Naive B cell (primary cell): ENCODE measurements at regions not wholly inside any gene's neighbourhood (a gene's known extent, or its start where the extent isn't known, plus 50 kb on each side); places are given as distances from the start of the nearest gene placed in this dataset.

ENCODE experiments used
- ATAC-seq, 2 donors: fragments of 150-1000 bp; cut with Tn5 transposase; 2 replicates each; pipeline ENCODE4 v1.10.0; 2021; ENCODE audit warnings: low read depth in 2 of 2, mild to moderate bottlenecking in 2 of 2, moderate library complexity in 2 of 2
- DNase-seq: peaks from one replicate; pipeline ENCODE4 v3.0.0; 2022
- H3K27ac Mint-ChIP-seq, 6 donors: one replicate each; pipeline ENCODE4 v1.8.0; 2020 to 2022; ENCODE audit warnings: mild to moderate bottlenecking in 6 of 6, mixed read lengths in 6 of 6, moderate library complexity in 5 of 6, inconsistent platforms in 2 of 6
- H3K27me3 Mint-ChIP-seq, 3 donors: one replicate each; pipeline ENCODE4 v1.8.0; 2021 to 2022; ENCODE audit warnings: mixed read lengths in 3 of 3, mild to moderate bottlenecking in 1 of 3
- H3K36me3 Mint-ChIP-seq, 2 donors: one replicate each; pipeline ENCODE4 v1.8.0; 2020 to 2022; ENCODE audit warnings: mixed read lengths in 2 of 2, inconsistent platforms in 1 of 2, mild to moderate bottlenecking in 1 of 2
- H3K4me1 Mint-ChIP-seq, 3 donors: one replicate each; pipeline ENCODE4 v1.8.0; 2020 to 2022; ENCODE audit warnings: mixed read lengths in 3 of 3, inconsistent platforms in 1 of 3, mild to moderate bottlenecking in 1 of 3, moderate library complexity in 1 of 3
- H3K4me3 Mint-ChIP-seq, 8 donors: one replicate each; pipeline ENCODE4 v1.8.0; 2020 to 2022; ENCODE audit warnings: mild to moderate bottlenecking in 8 of 8, mixed read lengths in 8 of 8, moderate library complexity in 8 of 8, inconsistent platforms in 2 of 8
- H3K9me3 Mint-ChIP-seq, 7 donors: one replicate each; pipeline ENCODE4 v1.8.0; 2020 to 2022; ENCODE audit warnings: mixed read lengths in 7 of 7, mild to moderate bottlenecking in 5 of 7, inconsistent platforms in 2 of 7, moderate library complexity in 1 of 7

GRCh38 chr5:30928956-30929355 is 264.5 kb upstream of the CDH6 start:
- Mint-ChIP-seq H3K9me3 (peaks cover 0 to 15% (median 3%) of the 10 kb centered on the region in 7 donors), H3K36me3 (no peaks in the 10 kb centered on the region), H3K27ac (no peak overlapping the region), H3K27me3 (no peaks in the 10 kb centered on the region), H3K4me3 (no peak overlapping the region), H3K4me1 (no peaks in the 10 kb centered on the region)
- no peak for ATAC-seq
- DNase-seq, result no peak

GRCh38 chr5:30926218-30926617 is 267.3 kb upstream of the CDH6 start:
- no peaks in the 10 kb centered on the region for H3K4me1 Mint-ChIP-seq
- peaks cover 0 to 23% (median 4%) of the 10 kb centered on the region in 7 donors for H3K9me3 Mint-ChIP-seq
- H3K27me3 Mint-ChIP-seq, result no peaks in the 10 kb centered on the region
- H3K36me3 Mint-ChIP-seq, result no peaks in the 10 kb centered on the region
- no peak for ATAC-seq
- H3K27ac Mint-ChIP-seq, result no peak overlapping the region
- DNase-seq, result no peak
- H3K4me3 Mint-ChIP-seq, result no peak overlapping the region

- ATAC-seq (no peak), DNase-seq (no peak)
- Mint-ChIP-seq H3K36me3 (no peaks in the 10 kb centered on the region), H3K4me3 (no peak overlapping the region), H3K27ac (no peak overlapping the region), H3K4me1 (no peaks in the 10 kb centered on the region), H3K9me3 (peaks cover 0 to 28% (median 3%) of the 10 kb centered on the region in 7 donors), H3K27me3 (no peaks in the 10 kb centered on the region)
Observed at GRCh38 chr5:30921388-30921787, 272.1 kb upstream of the CDH6 start.

DNA sequence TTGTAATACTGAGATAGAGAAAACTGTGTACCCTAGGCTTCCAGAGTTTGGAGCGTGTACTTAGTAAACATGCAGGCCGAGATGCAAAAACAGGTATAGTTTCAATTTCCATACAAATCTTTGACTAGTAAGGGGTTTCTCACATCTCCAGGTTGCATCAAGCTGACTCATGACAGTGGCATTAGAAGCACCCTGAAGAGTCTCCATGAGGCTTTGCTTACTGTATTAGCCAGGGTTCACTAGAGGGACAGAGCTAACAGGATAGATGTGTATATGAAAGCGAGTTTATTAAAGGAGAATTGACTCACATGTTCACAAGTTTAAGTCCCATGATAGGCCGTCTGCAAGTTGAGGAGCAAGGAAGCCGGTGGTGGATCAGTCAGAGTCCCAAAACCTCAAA is 275.3 kb upstream of the CDH6 start:
- Mint-ChIP-seq H3K36me3 (no peaks in the 10 kb centered on the region), H3K4me3 (no peak overlapping the region), H3K27me3 (no peaks in the 10 kb centered on the region), H3K9me3 (peaks cover 0 to 17% (median 3%) of the 10 kb centered on the region in 7 donors), H3K4me1 (no peaks in the 10 kb centered on the region), H3K27ac (no peak overlapping the region)
- ATAC-seq (no peak), DNase-seq (no peak)

DNA sequence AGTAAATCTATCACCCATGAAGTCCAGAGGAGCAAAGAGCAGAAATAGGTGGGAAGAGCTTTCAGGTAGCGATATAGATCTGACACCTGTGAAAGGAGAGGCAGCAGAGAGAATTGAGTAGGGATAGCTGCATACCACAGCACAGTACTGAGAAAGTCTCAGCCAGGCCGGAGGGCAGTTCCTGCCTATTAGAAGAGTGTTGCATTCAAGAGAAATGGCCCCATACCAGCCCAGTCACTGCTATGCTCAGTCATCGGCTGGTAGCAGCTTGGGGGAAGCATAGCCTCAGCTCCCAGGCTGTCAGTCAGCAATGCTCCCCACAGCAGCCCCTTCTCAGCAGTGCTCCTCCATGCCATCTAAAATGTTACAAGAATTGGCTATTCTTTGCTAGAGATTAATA is 285.1 kb upstream of the CDH6 start:
- Mint-ChIP-seq H3K4me3 (no peak overlapping the region), H3K27me3 (no peaks in the 10 kb centered on the region), H3K9me3 (peaks cover 0 to 12% (median 5%) of the 10 kb centered on the region in 7 donors), H3K4me1 (no peaks in the 10 kb centered on the region), H3K36me3 (no peaks in the 10 kb centered on the region), H3K27ac (peak overlapping the region in 1 of 6 donors; percentile 23)
- ATAC-seq (no peak), DNase-seq (no peak)

GRCh38 chr5:30900367-30900766 is 293.1 kb upstream of the CDH6 start:
- no peaks in the 10 kb centered on the region for H3K36me3 Mint-ChIP-seq
- no peaks in the 10 kb centered on the region for H3K4me1 Mint-ChIP-seq
- no peak overlapping the region for H3K27ac Mint-ChIP-seq
- no peaks in the 10 kb centered on the region for H3K27me3 Mint-ChIP-seq
- ATAC-seq, result no peak
- no peak for DNase-seq
- H3K9me3 Mint-ChIP-seq, result peaks cover 0 to 14% (median 3%) of the 10 kb centered on the region in 7 donors
- H3K4me3 Mint-ChIP-seq, result no peak overlapping the region

- H3K27ac Mint-ChIP-seq, result no peak overlapping the region
- DNase-seq (no peak), ATAC-seq (no peak)
- H3K9me3 Mint-ChIP-seq, result peaks cover 0 to 18% (median 3%) of the 10 kb centered on the region in 7 donors
- no peaks in the 10 kb centered on the region for H3K27me3 Mint-ChIP-seq
- no peak overlapping the region for H3K4me3 Mint-ChIP-seq
- H3K4me1 Mint-ChIP-seq, result no peaks in the 10 kb centered on the region
- no peaks in the 10 kb centered on the region for H3K36me3 Mint-ChIP-seq
Observed at GRCh38 chr5:30894811-30895210, 298.7 kb upstream of the CDH6 start.

GRCh38 chr5:30891660-30892059 is 301.8 kb upstream of the CDH6 start:
- no peaks in the 10 kb centered on the region for H3K27me3 Mint-ChIP-seq
- ATAC-seq (no peak), DNase-seq (no peak)
- no peaks in the 10 kb centered on the region for H3K4me1 Mint-ChIP-seq
- no peak overlapping the region for H3K27ac Mint-ChIP-seq
- H3K4me3 Mint-ChIP-seq, result no peak overlapping the region
- H3K36me3 Mint-ChIP-seq, result no peaks in the 10 kb centered on the region
- H3K9me3 Mint-ChIP-seq, result peaks cover 0 to 9% (median 4%) of the 10 kb centered on the region in 7 donors

- ATAC-seq (no peak), DNase-seq (no peak)
- Mint-ChIP-seq H3K27me3 (no peaks in the 10 kb centered on the region), H3K4me3 (no peak overlapping the region), H3K27ac (peak overlapping the region in 1 of 6 donors; percentile 62), H3K9me3 (peaks cover 0 to 7% (median 3%) of the 10 kb centered on the region in 7 donors), H3K36me3 (no peaks in the 10 kb centered on the region), H3K4me1 (no peaks in the 10 kb centered on the region)
Observed at GRCh38 chr5:30890377-30890776, 303.1 kb upstream of the CDH6 start.

- Mint-ChIP-seq H3K4me3 (no peak overlapping the region), H3K36me3 (no peaks in the 10 kb centered on the region), H3K27me3 (no peaks in the 10 kb centered on the region), H3K9me3 (peaks cover 0 to 24% (median 11%) of the 10 kb centered on the region in 7 donors), H3K4me1 (no peaks in the 10 kb centered on the region), H3K27ac (no peak overlapping the region)
- ATAC-seq (no peak), DNase-seq (no peak)
Observed at GRCh38 chr5:30880514-30880913, 313.0 kb upstream of the CDH6 start.

DNA sequence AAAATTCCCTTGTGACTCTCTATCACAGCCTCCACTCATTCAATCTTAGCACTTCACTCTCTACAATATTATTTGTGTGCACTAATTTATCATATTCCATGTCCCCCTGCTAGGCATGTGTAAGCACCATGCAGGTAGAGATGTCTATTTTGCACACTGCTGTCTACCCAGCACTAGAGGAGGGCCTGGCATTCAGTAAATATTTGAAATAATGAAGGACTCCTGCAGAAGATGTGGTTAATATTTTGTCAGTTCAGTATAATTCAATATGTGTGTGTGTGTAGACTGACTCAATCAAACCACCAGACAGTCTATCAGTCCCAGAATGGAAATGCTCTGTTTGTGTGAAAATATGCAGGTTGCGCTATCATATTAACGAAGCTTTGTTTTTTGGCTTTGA is 313.6 kb upstream of the CDH6 start:
- DNase-seq (no peak), ATAC-seq (no peak)
- no peaks in the 10 kb centered on the region for H3K4me1 Mint-ChIP-seq
- no peak overlapping the region for H3K27ac Mint-ChIP-seq
- no peaks in the 10 kb centered on the region for H3K27me3 Mint-ChIP-seq
- H3K36me3 Mint-ChIP-seq, result no peaks in the 10 kb centered on the region
- no peak overlapping the region for H3K4me3 Mint-ChIP-seq
- peaks cover 0 to 20% (median 11%) of the 10 kb centered on the region in 7 donors for H3K9me3 Mint-ChIP-seq

GRCh38 chr5:30878746-30879145 is 314.7 kb upstream of the CDH6 start:
- no peak for ATAC-seq
- no peaks in the 10 kb centered on the region for H3K36me3 Mint-ChIP-seq
- peaks cover 0 to 17% (median 4%) of the 10 kb centered on the region in 7 donors for H3K9me3 Mint-ChIP-seq
- H3K4me1 Mint-ChIP-seq, result no peaks in the 10 kb centered on the region
- H3K27me3 Mint-ChIP-seq, result no peaks in the 10 kb centered on the region
- no peak for DNase-seq
- H3K27ac Mint-ChIP-seq, result no peak overlapping the region
- H3K4me3 Mint-ChIP-seq, result no peak overlapping the region

GRCh38 chr5:30878296-30878695 is 315.2 kb upstream of the CDH6 start:
- DNase-seq (no peak), ATAC-seq (no peak)
- Mint-ChIP-seq H3K27ac (no peak overlapping the region), H3K27me3 (no peaks in the 10 kb centered on the region), H3K36me3 (no peaks in the 10 kb centered on the region), H3K4me3 (no peak overlapping the region), H3K4me1 (no peaks in the 10 kb centered on the region), H3K9me3 (peaks cover 0 to 15% (median 4%) of the 10 kb centered on the region in 7 donors)

DNA sequence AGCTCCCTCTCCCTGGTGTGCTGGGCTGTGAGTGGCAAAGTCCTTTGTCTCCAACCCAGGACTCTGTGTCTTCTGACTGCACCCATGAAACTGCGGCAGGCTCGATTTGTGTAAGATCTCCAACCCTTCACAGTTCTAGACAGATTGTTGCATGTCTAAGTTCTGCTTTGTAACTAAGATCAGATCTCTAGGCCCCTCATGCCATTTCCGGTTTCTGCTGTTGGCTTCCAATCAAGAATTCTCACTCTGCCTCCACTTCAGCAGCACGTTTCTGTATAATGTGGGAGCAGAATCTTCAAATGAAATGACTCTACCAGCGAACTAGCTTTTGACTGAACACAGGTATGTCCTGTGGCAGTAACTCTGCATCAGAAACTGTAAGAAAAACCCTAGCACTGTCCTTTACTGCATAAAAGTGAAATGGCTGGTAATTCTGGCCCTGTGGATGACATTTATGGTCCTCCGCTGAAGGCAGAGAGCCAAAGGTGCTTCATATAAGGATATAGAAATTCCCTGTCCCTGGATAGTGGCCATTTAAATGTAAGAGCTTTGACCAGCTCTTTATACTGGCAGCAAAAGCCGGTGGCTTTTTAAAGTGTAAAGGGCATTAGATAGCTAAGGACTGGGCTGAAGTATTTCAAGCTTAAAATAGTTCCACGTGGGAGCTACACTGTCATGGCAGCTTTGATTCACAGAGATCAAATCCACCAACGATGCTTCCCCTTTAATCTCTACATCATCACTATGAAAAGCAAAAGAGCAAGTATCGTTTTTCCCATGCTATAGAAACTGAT is 319.0 kb upstream of the CDH6 start:
- Mint-ChIP-seq H3K9me3 (peaks cover 0 to 15% (median 5%) of the 10 kb centered on the region in 7 donors), H3K36me3 (no peaks in the 10 kb centered on the region), H3K4me1 (no peaks in the 10 kb centered on the region), H3K27me3 (no peaks in the 10 kb centered on the region), H3K27ac (peak overlapping the region in 1 of 6 donors; percentile 17), H3K4me3 (no peak overlapping the region)
- DNase-seq, result no peak
- no peak for ATAC-seq
